PC-9 (cell line): ENCODE measurements at regions not wholly inside any gene's neighbourhood (a gene's known extent, or its start where the extent isn't known, plus 50 kb on each side); places are given as distances from the start of the nearest gene placed in this dataset.
"Not testable (repeated sequence)": the region's sequence is repeated elsewhere in the genome, so short reads cannot be mapped to it uniquely, and the experiment has no call there.

Source experiments
- EZH2 ChIP-seq: fragments of 200-600 bp; sonication (generic); IDR thresholded peaks from 2 replicates; pipeline ENCODE4 v1.8.0; 2017; ENCODE audit warnings: antibody characterized with exemption, low read depth
- TF ChIP-seq, protein P1 (sequence below): fragments of 200-600 bp; sonication (generic); conservative IDR thresholded peaks from 2 replicates; pipeline ENCODE4 v1.6.1; 2017; ENCODE audit warnings: mixed run types, antibody characterized with exemption, mild to moderate bottlenecking, moderate library complexity

GRCh38 chr6:4334158-4334740 is 198.9 kb upstream of the ECI2 start:
- TF ChIP-seq, protein P1, sequence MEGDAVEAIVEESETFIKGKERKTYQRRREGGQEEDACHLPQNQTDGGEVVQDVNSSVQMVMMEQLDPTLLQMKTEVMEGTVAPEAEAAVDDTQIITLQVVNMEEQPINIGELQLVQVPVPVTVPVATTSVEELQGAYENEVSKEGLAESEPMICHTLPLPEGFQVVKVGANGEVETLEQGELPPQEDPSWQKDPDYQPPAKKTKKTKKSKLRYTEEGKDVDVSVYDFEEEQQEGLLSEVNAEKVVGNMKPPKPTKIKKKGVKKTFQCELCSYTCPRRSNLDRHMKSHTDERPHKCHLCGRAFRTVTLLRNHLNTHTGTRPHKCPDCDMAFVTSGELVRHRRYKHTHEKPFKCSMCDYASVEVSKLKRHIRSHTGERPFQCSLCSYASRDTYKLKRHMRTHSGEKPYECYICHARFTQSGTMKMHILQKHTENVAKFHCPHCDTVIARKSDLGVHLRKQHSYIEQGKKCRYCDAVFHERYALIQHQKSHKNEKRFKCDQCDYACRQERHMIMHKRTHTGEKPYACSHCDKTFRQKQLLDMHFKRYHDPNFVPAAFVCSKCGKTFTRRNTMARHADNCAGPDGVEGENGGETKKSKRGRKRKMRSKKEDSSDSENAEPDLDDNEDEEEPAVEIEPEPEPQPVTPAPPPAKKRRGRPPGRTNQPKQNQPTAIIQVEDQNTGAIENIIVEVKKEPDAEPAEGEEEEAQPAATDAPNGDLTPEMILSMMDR, result not testable (repeated sequence)
- not testable (repeated sequence) for TF ChIP-seq EZH2
